ENCODE measurements at regions not wholly inside any gene's neighbourhood (a gene's known extent, or its start where the extent isn't known, plus 50 kb on each side); places are given as distances from the start of the nearest gene placed in this dataset.

- TF ChIP-seq, protein P1, sequence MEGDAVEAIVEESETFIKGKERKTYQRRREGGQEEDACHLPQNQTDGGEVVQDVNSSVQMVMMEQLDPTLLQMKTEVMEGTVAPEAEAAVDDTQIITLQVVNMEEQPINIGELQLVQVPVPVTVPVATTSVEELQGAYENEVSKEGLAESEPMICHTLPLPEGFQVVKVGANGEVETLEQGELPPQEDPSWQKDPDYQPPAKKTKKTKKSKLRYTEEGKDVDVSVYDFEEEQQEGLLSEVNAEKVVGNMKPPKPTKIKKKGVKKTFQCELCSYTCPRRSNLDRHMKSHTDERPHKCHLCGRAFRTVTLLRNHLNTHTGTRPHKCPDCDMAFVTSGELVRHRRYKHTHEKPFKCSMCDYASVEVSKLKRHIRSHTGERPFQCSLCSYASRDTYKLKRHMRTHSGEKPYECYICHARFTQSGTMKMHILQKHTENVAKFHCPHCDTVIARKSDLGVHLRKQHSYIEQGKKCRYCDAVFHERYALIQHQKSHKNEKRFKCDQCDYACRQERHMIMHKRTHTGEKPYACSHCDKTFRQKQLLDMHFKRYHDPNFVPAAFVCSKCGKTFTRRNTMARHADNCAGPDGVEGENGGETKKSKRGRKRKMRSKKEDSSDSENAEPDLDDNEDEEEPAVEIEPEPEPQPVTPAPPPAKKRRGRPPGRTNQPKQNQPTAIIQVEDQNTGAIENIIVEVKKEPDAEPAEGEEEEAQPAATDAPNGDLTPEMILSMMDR (IDR thresholded peaks at IDR 0.05), result no peak
- TF ChIP-seq POLR2A (IDR thresholded peaks at IDR 0.05) (no peak), POLR2AphosphoS5 (IDR thresholded peaks at IDR 0.05) (no peak), EP300 (IDR thresholded peaks at IDR 0.05) (no peak)
Observed at GRCh38 chr1:106447466-106447865, 609.0 kb upstream of the PRMT6 start.
